ENCODE measurements at regions not wholly inside any gene's neighbourhood (a gene's known extent, or its start where the extent isn't known, plus 50 kb on each side); places are given as distances from the start of the nearest gene placed in this dataset.

DNA sequence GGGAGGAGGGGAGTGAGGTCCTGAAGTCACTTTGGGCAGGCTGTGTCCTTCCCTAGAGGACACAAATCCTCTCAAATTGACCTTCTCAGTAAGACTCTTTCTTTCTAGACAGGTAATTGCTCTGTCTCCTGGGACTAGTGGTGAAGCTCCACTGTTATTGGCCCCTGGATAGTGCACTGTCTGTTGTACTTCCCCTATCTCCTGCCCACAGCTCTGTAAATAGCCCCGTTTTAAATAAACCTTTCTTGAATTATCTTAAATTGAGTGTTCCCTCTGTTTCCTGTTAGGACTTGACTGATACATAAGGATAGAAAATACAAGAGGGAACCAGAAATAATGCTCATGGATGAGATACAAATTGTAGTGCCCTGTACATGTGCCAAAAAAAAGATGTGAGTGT lies 229.5 kb upstream of the USP24 start:
- H4K20me1 ChIP-seq (ENCODE audit: control insufficient read depth, extremely low read depth, insufficient read depth, low read length), result no peaks in the 10 kb centered on the region
- no peak overlapping the region for H2AFZ ChIP-seq (ENCODE audit: low read length)
- peaks cover 18% of the 10 kb centered on the region for H3K4me1 ChIP-seq (ENCODE audit: control insufficient read depth, extremely low read depth, insufficient read depth, low read length)
- H3K9me3 ChIP-seq (ENCODE audit: control insufficient read depth, insufficient read depth, low read depth, low read length), result no peaks in the 10 kb centered on the region
- no peaks in the 10 kb centered on the region for H3K79me2 ChIP-seq (ENCODE audit: control insufficient read depth, insufficient read depth, low read length)
- H3K27ac ChIP-seq (ENCODE audit: insufficient read depth, low read length), result peak overlapping the region; percentile 87
- no peak for TF ChIP-seq EZH2 (IDR thresholded peaks at IDR 0.05; ENCODE audit: low read length, missing control alignments)
- TF ChIP-seq, protein P1, sequence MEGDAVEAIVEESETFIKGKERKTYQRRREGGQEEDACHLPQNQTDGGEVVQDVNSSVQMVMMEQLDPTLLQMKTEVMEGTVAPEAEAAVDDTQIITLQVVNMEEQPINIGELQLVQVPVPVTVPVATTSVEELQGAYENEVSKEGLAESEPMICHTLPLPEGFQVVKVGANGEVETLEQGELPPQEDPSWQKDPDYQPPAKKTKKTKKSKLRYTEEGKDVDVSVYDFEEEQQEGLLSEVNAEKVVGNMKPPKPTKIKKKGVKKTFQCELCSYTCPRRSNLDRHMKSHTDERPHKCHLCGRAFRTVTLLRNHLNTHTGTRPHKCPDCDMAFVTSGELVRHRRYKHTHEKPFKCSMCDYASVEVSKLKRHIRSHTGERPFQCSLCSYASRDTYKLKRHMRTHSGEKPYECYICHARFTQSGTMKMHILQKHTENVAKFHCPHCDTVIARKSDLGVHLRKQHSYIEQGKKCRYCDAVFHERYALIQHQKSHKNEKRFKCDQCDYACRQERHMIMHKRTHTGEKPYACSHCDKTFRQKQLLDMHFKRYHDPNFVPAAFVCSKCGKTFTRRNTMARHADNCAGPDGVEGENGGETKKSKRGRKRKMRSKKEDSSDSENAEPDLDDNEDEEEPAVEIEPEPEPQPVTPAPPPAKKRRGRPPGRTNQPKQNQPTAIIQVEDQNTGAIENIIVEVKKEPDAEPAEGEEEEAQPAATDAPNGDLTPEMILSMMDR (conservative IDR thresholded peaks at IDR 0.05 in 1 of 2, IDR thresholded peaks at IDR 0.05 in 1 of 2; ENCODE audit: low read depth in 1 of 2, low read length in 2 of 2), result no peak
- H3K36me3 ChIP-seq (ENCODE audit: control insufficient read depth, insufficient read depth, low read length), result no peaks in the 10 kb centered on the region
- H3K4me3 ChIP-seq (replicated peaks in 1 of 4; ENCODE audit: control extremely low read depth in 1 of 4, insufficient read depth in 1 of 4, low read depth in 3 of 4, low read length in 4 of 4), result no peak overlapping the region
- H3K27me3 ChIP-seq (ENCODE audit: control insufficient read depth, insufficient read depth, low read length), result no peaks in the 10 kb centered on the region
- no peak overlapping the region for H3K9ac ChIP-seq (ENCODE audit: insufficient read depth, low read length)
- no peak for DNase-seq (ENCODE audit: low read depth in 2 of 2)
- no peak overlapping the region for H3K4me2 ChIP-seq (ENCODE audit: extremely low read depth, insufficient read depth, low read length)

DNA sequence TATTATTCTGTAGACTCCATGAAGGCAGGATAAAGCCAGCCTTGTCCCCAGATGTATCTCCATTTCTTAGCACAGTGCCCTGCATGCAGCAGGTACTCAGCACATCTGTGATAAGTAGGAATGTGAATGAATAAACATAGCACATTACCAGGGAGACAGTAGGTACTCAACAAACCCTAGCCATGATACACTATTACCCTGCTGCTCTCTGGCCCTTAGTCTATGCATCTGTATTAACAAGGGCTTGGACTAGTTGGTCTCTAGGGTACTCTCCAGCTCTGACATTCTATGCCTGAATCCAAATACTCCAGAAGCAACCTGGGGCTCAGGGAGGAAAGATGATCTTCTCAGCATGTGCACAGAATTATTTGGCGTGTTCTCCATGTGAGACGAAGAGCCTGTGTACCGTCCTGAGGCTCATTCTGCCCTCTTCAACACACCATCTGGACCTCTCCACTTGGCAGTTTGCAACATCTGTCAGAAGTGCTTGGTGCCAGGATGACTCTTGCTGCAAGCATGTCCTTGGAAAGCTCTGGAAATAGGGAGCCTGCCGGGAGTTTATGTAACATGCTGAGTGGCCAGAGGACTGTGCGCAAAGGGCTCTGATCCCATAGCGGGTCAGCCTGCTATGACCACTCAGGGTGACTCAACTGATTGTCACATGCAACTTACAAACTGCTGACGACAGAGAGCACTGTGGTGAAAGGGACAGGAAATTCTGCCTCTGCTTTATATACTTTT lies 228.2 kb upstream of the USP24 start:
- no peak overlapping the region for H3K9ac ChIP-seq (ENCODE audit: insufficient read depth, low read length)
- no peaks in the 10 kb centered on the region for H4K20me1 ChIP-seq (ENCODE audit: control insufficient read depth, extremely low read depth, insufficient read depth, low read length)
- no peak overlapping the region for H3K4me3 ChIP-seq (replicated peaks in 1 of 4; ENCODE audit: control extremely low read depth in 1 of 4, insufficient read depth in 1 of 4, low read depth in 3 of 4, low read length in 4 of 4)
- no peak for TF ChIP-seq EZH2 (IDR thresholded peaks at IDR 0.05; ENCODE audit: low read length, missing control alignments)
- TF ChIP-seq, protein P1 (conservative IDR thresholded peaks at IDR 0.05 in 1 of 2, IDR thresholded peaks at IDR 0.05 in 1 of 2; ENCODE audit: low read depth in 1 of 2, low read length in 2 of 2), result no peak
- H3K4me2 ChIP-seq (ENCODE audit: extremely low read depth, insufficient read depth, low read length), result no peak overlapping the region
- H3K36me3 ChIP-seq (ENCODE audit: control insufficient read depth, insufficient read depth, low read length), result no peaks in the 10 kb centered on the region
- H3K27ac ChIP-seq (ENCODE audit: insufficient read depth, low read length), result peak overlapping the region; percentile 87
- peak; percentile 98 to 100 for DNase-seq (ENCODE audit: low read depth in 2 of 2)
- peaks cover 18% of the 10 kb centered on the region for H3K4me1 ChIP-seq (ENCODE audit: control insufficient read depth, extremely low read depth, insufficient read depth, low read length)
- no peaks in the 10 kb centered on the region for H3K9me3 ChIP-seq (ENCODE audit: control insufficient read depth, insufficient read depth, low read depth, low read length)
- H3K79me2 ChIP-seq (ENCODE audit: control insufficient read depth, insufficient read depth, low read length), result no peaks in the 10 kb centered on the region
- no peaks in the 10 kb centered on the region for H3K27me3 ChIP-seq (ENCODE audit: control insufficient read depth, insufficient read depth, low read length)
- no peak overlapping the region for H2AFZ ChIP-seq (ENCODE audit: low read length)

DNA sequence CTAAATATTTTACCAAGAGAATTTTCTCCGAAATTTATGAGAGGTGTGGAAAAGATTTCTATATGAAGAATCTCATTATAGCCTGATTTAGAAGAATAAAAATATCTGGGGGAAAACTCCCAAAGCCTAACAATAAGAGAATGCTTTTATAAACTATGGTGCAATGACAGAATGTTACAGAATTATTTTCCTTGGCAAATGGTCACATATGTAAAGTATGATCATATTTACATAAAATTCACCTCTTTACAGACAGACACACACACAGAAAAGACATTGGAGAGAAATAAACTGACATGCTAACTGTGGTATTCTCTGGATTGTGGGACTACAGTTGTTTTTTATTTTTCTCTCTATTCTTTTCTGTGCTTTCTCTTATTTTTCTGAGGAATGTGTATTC lies 226.3 kb upstream of the USP24 start:
- peak; percentile 7 to 78 for DNase-seq (ENCODE audit: low read depth in 2 of 2)
- no peak overlapping the region for H3K27ac ChIP-seq (ENCODE audit: insufficient read depth, low read length)
- H3K4me1 ChIP-seq (ENCODE audit: control insufficient read depth, extremely low read depth, insufficient read depth, low read length), result peaks cover 12% of the 10 kb centered on the region
- H3K9ac ChIP-seq (ENCODE audit: insufficient read depth, low read length), result no peak overlapping the region
- no peaks in the 10 kb centered on the region for H4K20me1 ChIP-seq (ENCODE audit: control insufficient read depth, extremely low read depth, insufficient read depth, low read length)
- H3K79me2 ChIP-seq (ENCODE audit: control insufficient read depth, insufficient read depth, low read length), result no peaks in the 10 kb centered on the region
- H3K36me3 ChIP-seq (ENCODE audit: control insufficient read depth, insufficient read depth, low read length), result no peaks in the 10 kb centered on the region
- no peak for TF ChIP-seq EZH2 (IDR thresholded peaks at IDR 0.05; ENCODE audit: low read length, missing control alignments)
- TF ChIP-seq, protein P1 (conservative IDR thresholded peaks at IDR 0.05 in 1 of 2, IDR thresholded peaks at IDR 0.05 in 1 of 2; ENCODE audit: low read depth in 1 of 2, low read length in 2 of 2), result no peak
- no peaks in the 10 kb centered on the region for H3K9me3 ChIP-seq (ENCODE audit: control insufficient read depth, insufficient read depth, low read depth, low read length)
- H2AFZ ChIP-seq (ENCODE audit: low read length), result no peak overlapping the region
- H3K4me2 ChIP-seq (ENCODE audit: extremely low read depth, insufficient read depth, low read length), result no peak overlapping the region
- no peak overlapping the region for H3K4me3 ChIP-seq (replicated peaks in 1 of 4; ENCODE audit: control extremely low read depth in 1 of 4, insufficient read depth in 1 of 4, low read depth in 3 of 4, low read length in 4 of 4)
- H3K27me3 ChIP-seq (ENCODE audit: control insufficient read depth, insufficient read depth, low read length), result no peaks in the 10 kb centered on the region
